ENCODE measurements at regions not wholly inside any gene's neighbourhood (a gene's known extent, or its start where the extent isn't known, plus 50 kb on each side); places are given as distances from the start of the nearest gene placed in this dataset.

DNA sequence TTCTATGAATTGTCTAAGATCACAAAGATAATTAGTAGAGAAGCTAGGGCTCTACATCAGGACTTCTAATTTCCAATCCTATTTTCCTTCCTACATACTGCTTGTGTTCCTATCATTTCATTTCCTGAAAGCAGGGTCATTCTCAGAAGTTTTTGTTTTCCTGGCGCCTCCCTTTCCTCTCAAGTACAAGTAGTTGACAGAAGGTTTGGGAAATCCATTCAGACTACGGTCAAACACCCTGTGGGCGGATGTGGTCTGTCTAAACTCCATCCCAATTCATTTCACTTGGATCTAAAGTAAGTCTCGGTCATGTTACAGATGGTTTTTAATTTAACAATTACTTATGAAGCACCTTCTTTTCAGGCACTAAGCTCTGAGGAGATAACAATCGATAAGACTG lies 221.4 kb downstream of the MTERF1 start:
- no peaks in the 10 kb centered on the region for H3K27me3 Mint-ChIP-seq (ENCODE audit: low read depth)
- ATAC-seq: no peak

DNA sequence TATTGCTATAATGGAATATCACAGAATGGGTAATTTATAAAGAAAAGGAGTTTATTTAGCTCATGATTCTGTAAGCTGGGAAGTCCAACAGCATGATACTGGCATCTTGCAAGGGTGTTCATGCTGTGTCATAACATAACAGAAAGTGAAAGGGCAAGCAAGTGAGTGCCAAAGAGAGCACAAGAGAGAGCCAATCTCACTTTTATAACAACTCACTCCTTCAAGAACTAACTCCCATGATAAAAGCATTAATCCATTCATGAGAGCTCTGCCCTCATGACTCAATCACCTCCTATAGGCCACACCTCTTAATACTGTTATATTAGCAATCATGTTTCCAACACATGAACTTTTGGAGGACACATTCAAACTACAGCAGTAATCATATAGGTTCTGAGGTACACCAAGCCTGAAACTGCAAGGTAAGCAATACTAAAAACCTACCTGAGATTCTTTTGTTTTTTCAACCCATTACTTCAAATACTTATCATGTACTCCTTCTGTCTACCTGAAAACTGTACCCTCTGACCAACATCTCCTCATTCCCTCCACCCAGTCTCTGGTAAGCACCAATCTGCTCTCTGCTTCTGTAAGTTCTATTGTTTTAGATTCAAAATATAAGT lies 219.7 kb downstream of the MTERF1 start:
- Mint-ChIP-seq H3K4me1 (ENCODE audit: low read depth) (no peaks in the 10 kb centered on the region), H3K9me3 (peaks cover 9% of the 10 kb centered on the region), H3K4me3 (no peak overlapping the region), H3K27me3 (ENCODE audit: low read depth) (no peaks in the 10 kb centered on the region), H3K36me3 (ENCODE audit: insufficient read depth) (peaks cover 1% of the 10 kb centered on the region)
- DNase-seq (no peak), ATAC-seq (peak in 1 of 2 donors; percentile 48)

More for the DNA sequence above, 221.4 kb downstream of the MTERF1 start:
- Mint-ChIP-seq H3K9me3 (peaks cover 9% of the 10 kb centered on the region), H3K4me1 (ENCODE audit: low read depth) (no peaks in the 10 kb centered on the region), H3K4me3 (no peak overlapping the region), H3K36me3 (ENCODE audit: insufficient read depth) (peaks cover 1% of the 10 kb centered on the region)
- DNase-seq: no peak

DNA sequence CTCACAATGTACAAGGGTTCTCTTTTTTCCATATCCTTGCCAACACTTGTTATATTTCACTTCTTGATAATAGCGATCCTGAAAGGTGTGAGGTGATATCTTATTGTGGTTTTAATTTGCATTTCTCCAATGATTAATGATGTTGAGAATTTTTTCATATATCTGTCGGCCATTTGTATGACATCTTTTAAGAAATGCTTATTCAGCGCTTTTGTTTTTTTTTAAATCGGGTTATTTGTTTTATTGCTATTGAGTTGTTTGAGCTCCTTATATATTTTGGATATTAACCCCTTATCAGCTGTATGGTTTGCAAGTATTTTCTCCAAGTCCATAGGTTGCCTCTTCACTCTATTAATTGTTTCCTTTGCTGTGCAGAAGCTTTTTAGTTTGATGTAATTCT lies 218.8 kb downstream of the MTERF1 start:
- H3K36me3 Mint-ChIP-seq (ENCODE audit: insufficient read depth): peaks cover 1% of the 10 kb centered on the region
- DNase-seq (no peak), ATAC-seq (no peak)
- H3K4me1 Mint-ChIP-seq (ENCODE audit: low read depth): no peaks in the 10 kb centered on the region
- H3K4me3 Mint-ChIP-seq: no peak overlapping the region
- peaks cover 13% of the 10 kb centered on the region for H3K9me3 Mint-ChIP-seq
- no peaks in the 10 kb centered on the region for H3K27me3 Mint-ChIP-seq (ENCODE audit: low read depth)

DNA sequence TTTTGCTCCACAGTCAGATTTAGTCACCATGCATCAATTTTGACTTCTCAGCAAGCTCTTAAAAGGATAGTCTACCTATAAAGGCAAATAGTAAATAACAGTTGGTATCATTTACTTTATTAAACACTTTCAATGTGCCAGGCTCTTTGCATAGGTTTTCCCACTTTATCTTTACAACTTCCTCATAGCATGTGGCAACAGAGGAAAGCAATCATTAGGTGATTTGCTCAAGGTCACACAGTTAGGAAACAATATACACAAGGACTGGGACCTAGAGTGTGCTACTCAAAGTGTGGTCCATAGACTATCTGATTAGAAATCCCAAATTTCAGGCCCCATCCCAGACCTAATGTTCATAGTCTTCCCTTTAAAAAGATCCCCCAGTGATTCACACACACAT lies 212.3 kb downstream of the MTERF1 start:
- H3K4me1 Mint-ChIP-seq (ENCODE audit: low read depth): no peaks in the 10 kb centered on the region
- ATAC-seq: no peak
- DNase-seq: no peak
- H3K4me3 Mint-ChIP-seq: no peak overlapping the region
- peaks cover 3% of the 10 kb centered on the region for H3K9me3 Mint-ChIP-seq
- H3K27me3 Mint-ChIP-seq (ENCODE audit: low read depth): no peaks in the 10 kb centered on the region
- no peaks in the 10 kb centered on the region for H3K36me3 Mint-ChIP-seq (ENCODE audit: insufficient read depth)

DNA sequence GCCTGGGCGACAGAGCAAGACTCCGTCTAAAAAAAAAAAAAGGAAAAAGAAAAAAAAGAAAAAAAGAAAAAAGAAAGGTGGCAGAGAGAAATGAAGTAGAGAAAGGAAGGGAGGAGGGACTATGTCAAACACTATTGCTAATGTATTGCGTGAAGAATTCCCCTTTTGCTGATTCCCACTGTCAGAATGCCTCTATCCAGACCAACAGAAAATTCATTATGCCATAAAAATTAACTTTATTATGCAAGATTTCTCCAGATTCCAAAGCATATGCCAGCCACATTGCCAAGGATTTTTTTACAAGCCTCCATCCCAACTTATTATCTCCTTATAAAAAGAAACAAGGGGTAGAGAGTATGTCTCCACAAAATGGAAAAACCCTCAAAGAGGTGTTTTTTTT lies 209.3 kb downstream of the MTERF1 start:
- Mint-ChIP-seq H3K4me1 (ENCODE audit: low read depth) (no peaks in the 10 kb centered on the region), H3K4me3 (no peak overlapping the region), H3K9me3 (peaks cover 3% of the 10 kb centered on the region), H3K27me3 (ENCODE audit: low read depth) (no peaks in the 10 kb centered on the region), H3K36me3 (ENCODE audit: insufficient read depth) (no peaks in the 10 kb centered on the region)
- no peak for DNase-seq
- no peak for ATAC-seq

DNA sequence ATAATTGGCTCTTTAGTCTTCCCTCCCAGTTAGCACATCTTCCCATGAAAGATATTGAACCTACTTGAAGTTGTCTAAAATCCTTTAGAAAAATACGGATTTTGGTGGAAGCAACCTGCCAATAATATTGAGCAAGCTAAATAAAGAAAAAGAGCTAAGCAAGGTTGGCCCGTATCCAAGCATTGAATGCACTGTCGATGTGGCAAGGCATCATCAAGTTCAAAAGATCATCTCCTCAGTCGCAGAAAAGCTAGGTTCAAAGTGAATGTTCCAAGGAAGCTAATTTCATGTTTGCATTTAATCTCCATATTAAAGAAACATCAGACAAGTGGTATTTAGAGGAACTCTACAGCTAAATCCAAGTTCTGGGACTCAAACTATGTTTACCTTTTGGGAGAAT lies 206.0 kb downstream of the MTERF1 start:
- DNase-seq (no peak), ATAC-seq (no peak)
- Mint-ChIP-seq H3K4me1 (ENCODE audit: low read depth) (no peaks in the 10 kb centered on the region), H3K27me3 (ENCODE audit: low read depth) (no peaks in the 10 kb centered on the region), H3K4me3 (no peak overlapping the region), H3K36me3 (ENCODE audit: insufficient read depth) (no peaks in the 10 kb centered on the region), H3K9me3 (peaks cover 7% of the 10 kb centered on the region)

DNA sequence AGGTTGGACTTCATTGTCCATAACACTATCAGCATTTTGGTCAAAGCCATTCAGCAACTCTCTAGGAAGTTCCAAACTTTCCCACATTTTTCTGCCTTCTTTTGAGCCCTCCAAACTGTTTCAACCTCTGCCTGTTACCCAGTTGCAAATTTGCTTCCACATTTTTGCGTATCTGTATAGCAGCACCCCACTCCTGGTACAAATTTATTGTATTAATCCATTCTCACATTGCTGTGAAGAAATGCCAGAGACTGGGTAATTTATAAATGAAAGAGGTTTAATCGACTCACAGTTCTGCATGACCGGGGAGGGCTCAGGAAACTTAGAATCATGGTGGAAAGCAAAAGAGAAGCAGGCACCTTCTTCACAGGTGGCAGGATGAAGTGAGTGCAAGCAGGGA lies 198.8 kb downstream of the MTERF1 start:
- DNase-seq: no peak
- no peaks in the 10 kb centered on the region for H3K4me1 Mint-ChIP-seq (ENCODE audit: low read depth)
- no peak for ATAC-seq

DNA sequence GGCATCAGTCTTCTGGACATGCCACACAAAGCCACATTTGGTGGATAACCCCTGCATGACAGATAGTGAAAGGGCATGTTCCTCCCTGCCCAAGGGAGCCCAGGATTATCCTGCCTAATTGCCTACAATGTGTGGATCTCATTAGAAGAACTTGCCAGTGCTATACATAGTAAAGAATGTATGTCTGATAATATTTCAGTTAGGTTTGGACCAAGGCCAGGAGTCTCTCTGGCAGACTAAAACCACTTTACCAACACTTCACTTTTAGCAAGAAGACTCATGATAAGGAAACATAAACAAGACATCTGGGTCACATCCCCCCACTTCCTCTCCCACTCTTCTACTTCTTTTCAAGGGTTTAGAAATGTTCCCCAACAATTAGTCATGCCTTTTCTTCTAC lies 196.7 kb downstream of the MTERF1 start:
- H3K36me3 Mint-ChIP-seq (ENCODE audit: insufficient read depth): no peaks in the 10 kb centered on the region
- H3K27me3 Mint-ChIP-seq (ENCODE audit: low read depth): no peaks in the 10 kb centered on the region
- no peak for DNase-seq
- no peak for ATAC-seq
- H3K4me3 Mint-ChIP-seq: no peak overlapping the region
- peaks cover 43% of the 10 kb centered on the region for H3K9me3 Mint-ChIP-seq
- no peaks in the 10 kb centered on the region for H3K4me1 Mint-ChIP-seq (ENCODE audit: low read depth)

More for the DNA sequence above, 198.8 kb downstream of the MTERF1 start:
- peaks cover 38% of the 10 kb centered on the region for H3K9me3 Mint-ChIP-seq
- no peaks in the 10 kb centered on the region for H3K36me3 Mint-ChIP-seq (ENCODE audit: insufficient read depth)
- H3K27me3 Mint-ChIP-seq (ENCODE audit: low read depth): no peaks in the 10 kb centered on the region
- no peak overlapping the region for H3K4me3 Mint-ChIP-seq

DNA sequence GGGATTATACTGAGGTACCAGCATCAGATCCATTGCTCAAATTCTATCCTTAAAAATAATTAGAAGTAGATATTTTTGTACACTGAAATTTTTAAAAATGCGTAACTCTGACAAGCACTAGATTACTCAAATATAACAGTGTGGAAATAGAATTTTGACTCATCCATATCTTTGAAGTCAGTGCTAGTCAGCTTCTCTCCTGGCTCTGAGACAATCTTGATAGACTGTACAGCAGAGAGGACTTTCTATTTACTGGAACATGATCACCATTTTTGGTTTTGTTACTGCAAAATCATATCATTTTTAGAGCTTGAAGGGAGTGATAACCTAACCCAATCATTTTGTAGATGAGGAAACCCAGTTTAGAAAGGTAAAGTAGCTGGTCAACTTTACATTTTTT lies 195.0 kb downstream of the MTERF1 start:
- Mint-ChIP-seq H3K4me1 (ENCODE audit: low read depth) (no peaks in the 10 kb centered on the region), H3K36me3 (ENCODE audit: insufficient read depth) (no peaks in the 10 kb centered on the region), H3K27me3 (ENCODE audit: low read depth) (no peaks in the 10 kb centered on the region), H3K4me3 (no peak overlapping the region), H3K9me3 (peaks cover 33% of the 10 kb centered on the region)
- ATAC-seq (no peak), DNase-seq (no peak)

DNA sequence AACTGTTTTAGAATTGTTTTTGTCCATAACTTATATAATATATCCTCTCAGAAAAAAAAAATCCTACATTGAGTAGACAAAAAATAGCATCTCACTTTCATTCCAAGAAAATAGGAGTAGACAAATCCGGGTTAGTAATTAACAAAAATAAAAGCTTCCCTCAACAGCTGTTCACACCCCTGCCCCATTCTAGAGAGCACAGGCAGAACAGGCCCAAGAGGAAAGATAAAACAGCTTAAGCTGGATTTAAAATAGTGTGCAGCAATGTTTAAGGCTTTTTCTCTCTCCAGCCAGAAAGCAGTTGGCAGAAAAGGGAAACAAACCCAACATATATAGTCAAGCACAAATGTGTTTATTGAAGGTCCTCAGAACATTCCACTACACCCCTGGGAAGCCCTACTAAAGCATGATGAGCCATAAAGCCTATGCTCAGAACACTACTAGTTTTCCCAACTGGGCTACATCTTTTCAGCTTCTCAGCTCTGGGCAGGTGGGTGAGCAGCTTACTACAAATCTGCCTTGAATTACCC lies 189.9 kb downstream of the MTERF1 start:
- no peak overlapping the region for H3K4me3 Mint-ChIP-seq
- ATAC-seq: no peak

DNA sequence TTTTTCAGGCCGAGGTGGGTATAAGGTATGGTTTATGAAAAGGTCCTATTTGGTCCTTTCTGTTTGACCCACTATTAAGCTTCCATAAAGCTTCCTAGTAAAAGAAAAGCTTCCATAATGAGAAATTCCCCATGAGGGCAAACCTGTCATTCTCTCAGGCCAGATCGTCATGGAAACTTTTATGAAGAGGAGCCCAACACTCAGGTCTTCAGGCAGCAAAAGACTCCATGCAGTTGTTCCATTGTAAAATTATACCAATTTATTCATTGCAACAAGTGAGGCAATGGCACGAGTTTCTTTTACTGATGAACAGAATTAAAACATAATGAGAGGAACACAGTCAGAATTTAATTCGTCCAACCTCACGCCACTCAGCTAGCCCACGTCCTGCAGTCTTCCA lies 188.6 kb downstream of the MTERF1 start:
- DNase-seq: no peak
- Mint-ChIP-seq H3K4me1 (ENCODE audit: low read depth) (no peaks in the 10 kb centered on the region), H3K27me3 (ENCODE audit: low read depth) (no peaks in the 10 kb centered on the region), H3K9me3 (peaks cover 15% of the 10 kb centered on the region), H3K4me3 (no peak overlapping the region), H3K36me3 (ENCODE audit: insufficient read depth) (no peaks in the 10 kb centered on the region)
- ATAC-seq: no peak

More for the DNA sequence above, 189.9 kb downstream of the MTERF1 start:
- no peaks in the 10 kb centered on the region for H3K4me1 Mint-ChIP-seq (ENCODE audit: low read depth)
- no peak for DNase-seq
- peaks cover 10% of the 10 kb centered on the region for H3K9me3 Mint-ChIP-seq
- H3K27me3 Mint-ChIP-seq (ENCODE audit: low read depth): no peaks in the 10 kb centered on the region
- H3K36me3 Mint-ChIP-seq (ENCODE audit: insufficient read depth): no peaks in the 10 kb centered on the region

DNA sequence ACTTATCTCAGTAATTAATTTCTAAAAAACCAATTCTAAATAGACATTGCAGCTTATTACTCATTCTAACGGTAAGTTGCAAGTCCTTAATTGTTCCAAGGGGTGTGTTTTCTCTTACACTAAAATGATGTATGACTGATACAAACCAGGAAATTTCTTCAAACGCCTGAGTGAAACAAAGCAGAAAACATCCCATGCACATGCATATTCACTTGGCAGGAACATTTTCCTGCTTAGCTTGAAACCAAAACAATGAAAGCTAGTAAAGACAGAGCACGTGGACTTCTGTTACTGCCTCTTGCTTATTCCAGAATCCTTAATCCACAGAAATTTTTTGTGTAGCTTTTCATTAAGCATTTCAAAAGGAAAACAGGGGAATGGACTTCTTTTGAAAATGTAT lies 187.7 kb downstream of the MTERF1 start:
- ATAC-seq (no peak), DNase-seq (no peak)
- Mint-ChIP-seq H3K4me3 (no peak overlapping the region), H3K9me3 (peaks cover 21% of the 10 kb centered on the region), H3K27me3 (ENCODE audit: low read depth) (no peaks in the 10 kb centered on the region), H3K36me3 (ENCODE audit: insufficient read depth) (no peaks in the 10 kb centered on the region), H3K4me1 (ENCODE audit: low read depth) (no peaks in the 10 kb centered on the region)

DNA sequence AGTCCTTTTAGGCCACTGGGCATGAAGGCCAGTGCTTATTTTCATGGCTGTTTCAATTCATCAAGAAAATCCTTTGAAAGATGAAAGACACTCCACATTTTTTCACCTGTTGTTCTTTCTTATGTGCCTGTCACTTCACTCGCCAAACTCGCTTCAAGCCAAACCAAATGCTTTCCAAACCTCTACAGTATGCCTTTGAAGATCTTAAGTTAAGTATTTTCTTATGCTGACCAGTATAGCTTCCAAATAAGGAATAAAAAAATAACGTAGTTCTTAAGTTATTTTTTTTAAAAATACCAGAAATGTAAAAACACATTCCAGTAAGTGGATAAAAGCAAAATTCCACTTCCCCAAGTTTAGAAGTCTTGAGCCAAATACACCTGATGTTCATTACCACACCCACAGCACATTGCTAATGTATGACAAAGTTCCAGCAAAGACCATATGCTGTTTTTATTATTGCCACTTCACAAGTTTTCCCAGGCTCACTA lies 186.1 kb downstream of the MTERF1 start:
- Mint-ChIP-seq H3K9me3 (peaks cover 23% of the 10 kb centered on the region), H3K4me3 (no peak overlapping the region), H3K27me3 (ENCODE audit: low read depth) (no peaks in the 10 kb centered on the region), H3K36me3 (ENCODE audit: insufficient read depth) (no peaks in the 10 kb centered on the region), H3K4me1 (ENCODE audit: low read depth) (no peaks in the 10 kb centered on the region)
- DNase-seq (no peak), ATAC-seq (no peak)

DNA sequence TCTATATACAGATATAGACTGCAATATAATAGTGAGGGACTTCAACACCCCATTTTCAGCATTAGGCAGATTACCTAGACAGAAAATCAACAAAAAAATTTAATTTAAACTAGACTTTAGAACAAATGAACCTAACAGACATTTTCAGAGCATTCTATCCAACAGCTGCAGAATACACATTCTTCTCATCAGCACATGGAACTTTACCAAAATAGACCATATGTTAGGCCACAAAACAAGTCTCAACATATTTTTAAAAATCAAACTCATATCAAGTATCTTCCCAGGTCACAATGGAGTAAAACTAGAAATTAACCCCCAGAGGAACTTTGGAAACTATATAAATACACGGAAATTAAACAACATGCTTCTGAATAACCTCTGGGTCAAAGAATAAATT lies 169.6 kb downstream of the MTERF1 start:
- Mint-ChIP-seq H3K27me3 (ENCODE audit: low read depth) (no peaks in the 10 kb centered on the region), H3K36me3 (ENCODE audit: insufficient read depth) (peaks cover 2% of the 10 kb centered on the region), H3K9me3 (peaks cover 42% of the 10 kb centered on the region), H3K4me1 (ENCODE audit: low read depth) (no peaks in the 10 kb centered on the region), H3K4me3 (no peak overlapping the region)
- ATAC-seq (no peak), DNase-seq (no peak)

DNA sequence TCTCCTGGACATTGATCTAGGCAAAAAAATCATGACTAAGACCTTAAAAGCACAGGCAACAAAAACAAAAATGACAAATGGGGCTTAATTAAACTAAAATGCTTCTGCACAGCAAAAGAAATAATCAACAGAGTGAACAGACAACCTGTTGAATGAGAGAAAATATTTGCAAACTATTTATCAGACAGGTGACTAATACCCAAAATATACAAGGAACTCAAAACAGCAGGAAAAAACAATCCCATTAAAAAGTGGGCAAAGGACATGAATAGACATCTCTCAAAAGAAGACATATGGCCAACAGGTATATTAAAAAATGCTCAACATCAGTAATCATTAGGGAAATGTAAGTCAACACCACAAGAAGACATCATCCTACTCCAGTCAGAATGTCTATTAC lies 166.8 kb downstream of the MTERF1 start:
- DNase-seq (no peak), ATAC-seq (no peak)
- no peak overlapping the region for H3K4me3 Mint-ChIP-seq
- H3K4me1 Mint-ChIP-seq (ENCODE audit: low read depth): no peaks in the 10 kb centered on the region
- no peaks in the 10 kb centered on the region for H3K27me3 Mint-ChIP-seq (ENCODE audit: low read depth)
- peaks cover 2% of the 10 kb centered on the region for H3K36me3 Mint-ChIP-seq (ENCODE audit: insufficient read depth)
- peaks cover 29% of the 10 kb centered on the region for H3K9me3 Mint-ChIP-seq
